GM10248 (cell line): ENCODE measurements at regions not wholly inside any gene's neighbourhood (a gene's known extent, or its start where the extent isn't known, plus 50 kb on each side); places are given as distances from the start of the nearest gene placed in this dataset.
"Not testable (repeated sequence)": the region's sequence is repeated elsewhere in the genome, so short reads cannot be mapped to it uniquely, and the experiment has no call there.

ENCODE experiments used
- CTCF ChIA-PET: fragments of 300-600 bp; sonication (Branson Sonifier 250); formaldehyde crosslinking; extraction: SDS; loops from one replicate; lab custom pipeline; 2021; ENCODE audit warnings: antibody characterized with exemption; lab: Yijun Ruan, JAX
- POLR2A ChIA-PET: fragments of 350-650 bp; sonication (Branson Sonifier 250); formaldehyde crosslinking; extraction: SDS; loops from one replicate; lab custom pipeline; 2020; ENCODE audit warnings: antibody characterized with exemption; lab: Yijun Ruan, JAX
- DNase-seq: peaks from one replicate; pipeline ENCODE4 v3.0.0; 2012; ENCODE audit errors: extremely low spot score
- CTCF ChIP-seq: IDR thresholded peaks from 2 replicates; pipeline ENCODE4 v1.5.1; 2012; ENCODE audit warnings: mild to moderate bottlenecking, low read depth; ENCODE audit errors: extremely low read depth, missing control alignments, control extremely low read depth

- CTCF ChIA-PET, result no interaction called here
- POLR2A ChIA-PET, result no interaction called here
- TF ChIP-seq CTCF, result no peak
- no peak for DNase-seq
Measured at GRCh38 chr15:62278534-62278933, 113.4 kb upstream of the C2CD4B start.

- no peak for DNase-seq
- ChIA-PET CTCF (no interaction called here), POLR2A (no interaction called here)
- no peak for TF ChIP-seq CTCF
Measured at GRCh38 chr15:62279041-62279440, 114.0 kb upstream of the C2CD4B start.

GRCh38 chr15:62280625-62281024 lies 115.5 kb upstream of the C2CD4B start:
- CTCF ChIA-PET, result no interaction called here
- DNase-seq, result no peak
- no peak for TF ChIP-seq CTCF
- POLR2A ChIA-PET, result no interaction called here

- CTCF ChIA-PET, POLR2A ChIA-PET, DNase-seq: not testable (repeated sequence)
Measured at GRCh38 chr15:62281801-62282200, 116.7 kb upstream of the C2CD4B start.

GRCh38 chr15:62287066-62287857 lies 122.2 kb upstream of the C2CD4B start:
- TF ChIP-seq CTCF, result no peak
- DNase-seq, result no peak
- ChIA-PET POLR2A (no interaction called here), CTCF (interaction anchor here (1.6 kb wide), 1 partner anchor 11 kb away, joined by 4 read pairs; no protein-coding TSS in a partner anchor)

- no peak for DNase-seq
- POLR2A ChIA-PET, result no interaction called here
- CTCF ChIA-PET, result no interaction called here
- no peak for TF ChIP-seq CTCF
Measured at GRCh38 chr15:62288361-62289017, 123.4 kb upstream of the C2CD4B start.

- ChIA-PET POLR2A (no interaction called here), CTCF (interaction anchor here (1.2 kb wide), 1 partner anchor 10 kb away, joined by 3 read pairs; no protein-coding TSS in a partner anchor)
- no peak for TF ChIP-seq CTCF
- no peak for DNase-seq
Measured at GRCh38 chr15:62291262-62291661, 126.2 kb upstream of the C2CD4B start.
